ENCODE measurements at regions not wholly inside any gene's neighbourhood (a gene's known extent, or its start where the extent isn't known, plus 50 kb on each side); places are given as distances from the start of the nearest gene placed in this dataset.

DNA sequence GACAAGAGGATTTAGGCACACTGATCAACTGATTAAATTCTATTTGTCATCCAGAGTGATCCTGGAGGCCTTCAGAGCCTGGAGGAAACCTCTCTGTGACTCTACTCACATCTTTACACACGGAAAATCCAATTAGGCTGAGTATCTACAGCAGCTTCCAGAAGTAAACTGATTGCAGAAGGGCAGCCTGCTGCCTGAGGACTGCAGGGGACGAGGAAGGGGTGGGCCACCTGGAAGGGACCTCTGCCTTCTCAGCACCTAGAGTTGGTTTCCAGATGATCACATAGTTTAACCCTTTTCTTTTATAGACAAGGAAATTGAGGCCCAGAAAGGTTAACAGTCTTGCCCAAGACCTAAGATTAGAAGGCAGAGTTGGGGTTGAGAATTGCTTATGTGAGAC is 206.1 kb downstream of the DAD1 start:
- TF ChIP-seq, protein P1, sequence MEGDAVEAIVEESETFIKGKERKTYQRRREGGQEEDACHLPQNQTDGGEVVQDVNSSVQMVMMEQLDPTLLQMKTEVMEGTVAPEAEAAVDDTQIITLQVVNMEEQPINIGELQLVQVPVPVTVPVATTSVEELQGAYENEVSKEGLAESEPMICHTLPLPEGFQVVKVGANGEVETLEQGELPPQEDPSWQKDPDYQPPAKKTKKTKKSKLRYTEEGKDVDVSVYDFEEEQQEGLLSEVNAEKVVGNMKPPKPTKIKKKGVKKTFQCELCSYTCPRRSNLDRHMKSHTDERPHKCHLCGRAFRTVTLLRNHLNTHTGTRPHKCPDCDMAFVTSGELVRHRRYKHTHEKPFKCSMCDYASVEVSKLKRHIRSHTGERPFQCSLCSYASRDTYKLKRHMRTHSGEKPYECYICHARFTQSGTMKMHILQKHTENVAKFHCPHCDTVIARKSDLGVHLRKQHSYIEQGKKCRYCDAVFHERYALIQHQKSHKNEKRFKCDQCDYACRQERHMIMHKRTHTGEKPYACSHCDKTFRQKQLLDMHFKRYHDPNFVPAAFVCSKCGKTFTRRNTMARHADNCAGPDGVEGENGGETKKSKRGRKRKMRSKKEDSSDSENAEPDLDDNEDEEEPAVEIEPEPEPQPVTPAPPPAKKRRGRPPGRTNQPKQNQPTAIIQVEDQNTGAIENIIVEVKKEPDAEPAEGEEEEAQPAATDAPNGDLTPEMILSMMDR (IDR thresholded peaks at IDR 0.05): no peak
- TF ChIP-seq POLR2A (IDR thresholded peaks at IDR 0.05): no peak
- H3K36me3 ChIP-seq (ENCODE audit: low read depth, missing control alignments): no peaks in the 10 kb centered on the region
- no peaks in the 10 kb centered on the region for H3K9me3 ChIP-seq
- 93 to 98% methylated on average over 2 of the region's 2 CpGs for WGBS, 2 donors
- H3K27me3 ChIP-seq: no peaks in the 10 kb centered on the region
- no peaks in the 10 kb centered on the region for H3K4me1 ChIP-seq
- no peak overlapping the region for H3K27ac ChIP-seq
- H3K4me3 ChIP-seq: no peak overlapping the region
- intact Hi-C loops (cut with DNase I; ENCODE audit: low total_unique reads): no loop called here
- DNase-seq: no peak

DNA sequence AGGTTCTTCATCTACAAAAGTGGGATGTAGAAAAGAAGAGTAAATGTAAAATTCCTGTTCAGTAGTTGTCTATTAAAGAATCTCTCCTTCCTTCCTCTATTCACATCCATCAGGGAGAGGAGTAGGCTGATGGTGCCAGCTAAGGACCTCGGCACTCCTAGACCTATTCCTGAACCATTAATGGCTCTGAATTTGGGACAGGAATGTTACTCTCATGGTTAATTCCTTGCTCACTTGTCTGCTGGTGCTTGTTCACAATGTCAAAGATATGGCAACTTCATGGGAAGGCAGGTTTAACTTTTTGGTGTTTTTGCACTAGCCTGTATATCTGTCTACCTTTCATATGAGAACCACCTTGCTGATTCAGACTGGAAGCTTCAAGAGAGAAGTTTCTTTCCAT is 206.6 kb downstream of the DAD1 start:
- no peak for DNase-seq
- 93% methylated on average over 1 of the region's 1 CpG for WGBS, 2 donors
- no peaks in the 10 kb centered on the region for H3K27me3 ChIP-seq
- no peak for TF ChIP-seq POLR2A (IDR thresholded peaks at IDR 0.05)
- TF ChIP-seq, protein P1 (IDR thresholded peaks at IDR 0.05): no peak
- no peak overlapping the region for H3K27ac ChIP-seq
- no peaks in the 10 kb centered on the region for H3K36me3 ChIP-seq (ENCODE audit: low read depth, missing control alignments)
- no peaks in the 10 kb centered on the region for H3K4me1 ChIP-seq
- no peak overlapping the region for H3K4me3 ChIP-seq
- intact Hi-C loops (cut with DNase I; ENCODE audit: low total_unique reads): no loop called here
- H3K9me3 ChIP-seq: no peaks in the 10 kb centered on the region

DNA sequence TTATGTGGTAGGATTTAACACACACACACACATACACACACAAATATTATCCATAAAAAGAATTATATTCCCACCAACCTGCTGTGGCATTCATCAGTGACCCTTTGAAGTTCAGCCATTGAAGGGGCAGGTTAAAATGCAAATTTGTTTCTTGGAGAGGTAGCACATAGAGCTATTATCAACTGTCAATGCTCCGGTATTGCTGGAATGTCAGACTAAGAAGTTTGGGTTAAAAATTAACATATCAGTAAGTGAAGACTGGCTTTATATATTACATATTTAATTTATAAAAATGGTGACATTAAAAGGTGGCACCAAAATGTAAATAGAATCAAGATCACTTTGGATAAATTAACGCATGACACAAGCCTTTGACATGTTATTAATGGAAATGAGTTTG is 207.3 kb downstream of the DAD1 start:
- TF ChIP-seq POLR2A (IDR thresholded peaks at IDR 0.05): no peak
- TF ChIP-seq, protein P1 (IDR thresholded peaks at IDR 0.05): no peak
- H3K4me1 ChIP-seq: no peaks in the 10 kb centered on the region
- DNase-seq: no peak
- H3K4me3 ChIP-seq: no peak overlapping the region
- intact Hi-C loops (cut with DNase I; ENCODE audit: low total_unique reads): no loop called here
- 91 to 95% methylated on average over 2 of the region's 2 CpGs for WGBS, 2 donors
- no peaks in the 10 kb centered on the region for H3K9me3 ChIP-seq
- H3K27me3 ChIP-seq: no peaks in the 10 kb centered on the region
- H3K27ac ChIP-seq: no peak overlapping the region
- H3K36me3 ChIP-seq (ENCODE audit: low read depth, missing control alignments): no peaks in the 10 kb centered on the region

DNA sequence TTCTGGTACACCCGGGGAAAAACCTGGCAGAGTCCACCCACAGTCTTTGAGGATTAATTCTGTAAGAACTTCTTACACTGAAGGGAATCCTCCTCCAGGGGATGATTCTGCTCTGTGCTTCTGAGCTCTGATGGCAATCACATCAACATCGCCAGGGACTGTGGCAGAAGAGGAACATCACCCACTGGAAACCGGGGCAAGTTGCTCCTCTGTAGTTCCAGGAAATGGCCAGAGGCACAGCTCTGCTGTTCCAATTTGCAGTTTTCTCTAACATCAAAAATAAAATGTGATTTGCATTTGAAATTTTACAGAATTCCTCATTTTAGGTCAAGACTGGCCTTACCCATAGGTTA is 207.6 kb downstream of the DAD1 start:
- Histone ChIP-seq H3K4me1 (no peaks in the 10 kb centered on the region), H3K36me3 (ENCODE audit: low read depth, missing control alignments) (no peaks in the 10 kb centered on the region), H3K27ac (no peak overlapping the region), H3K27me3 (no peaks in the 10 kb centered on the region), H3K9me3 (no peaks in the 10 kb centered on the region), H3K4me3 (no peak overlapping the region)
- intact Hi-C loops (cut with DNase I; ENCODE audit: low total_unique reads): no loop called here
- 83 to 88% methylated on average over 3 of the region's 3 CpGs for WGBS, 2 donors
- TF ChIP-seq, protein P1 (IDR thresholded peaks at IDR 0.05): no peak
- no peak for DNase-seq

DNA sequence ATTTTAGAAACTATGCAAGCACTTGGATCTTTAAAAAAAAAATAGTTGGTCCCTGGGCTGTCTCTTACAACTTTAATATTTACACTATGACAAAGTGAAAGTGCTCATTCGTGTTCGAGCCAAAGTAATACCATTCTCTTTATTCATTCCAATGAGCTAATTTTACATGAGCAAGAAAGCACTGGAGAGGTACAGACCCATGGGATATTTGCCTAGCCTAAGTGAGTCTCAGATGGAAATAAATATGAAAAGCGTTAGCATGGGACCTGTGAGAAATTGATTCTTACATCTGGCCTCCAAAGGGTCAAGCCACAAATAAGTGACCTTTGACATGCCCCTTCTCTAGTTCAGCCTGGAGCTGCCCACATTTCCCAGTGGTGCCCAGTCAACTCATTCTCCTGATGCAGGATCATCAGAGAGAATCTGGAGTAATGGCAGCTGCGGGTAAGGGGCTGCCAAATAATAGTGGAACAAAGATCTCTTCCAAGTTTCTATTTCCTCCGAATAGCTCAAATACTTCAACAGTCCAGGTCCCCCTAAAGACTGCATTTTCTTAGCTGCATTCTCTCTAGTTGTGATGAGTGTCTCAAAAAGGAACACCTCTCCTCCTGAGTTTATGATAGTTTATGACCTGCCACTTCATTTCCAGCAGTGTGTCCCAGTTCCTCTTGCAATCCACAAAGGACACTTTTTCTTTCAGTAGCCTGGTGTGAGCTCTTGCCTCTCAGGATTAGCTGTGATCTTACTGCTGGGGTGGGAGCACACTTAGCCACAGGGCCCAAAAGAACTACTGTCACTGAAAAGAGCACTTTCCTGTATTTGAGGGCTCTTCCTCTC is 208.2 kb downstream of the DAD1 start:
- Histone ChIP-seq H3K36me3 (ENCODE audit: low read depth, missing control alignments) (no peaks in the 10 kb centered on the region), H3K4me1 (no peaks in the 10 kb centered on the region), H3K27me3 (no peaks in the 10 kb centered on the region), H3K9me3 (no peaks in the 10 kb centered on the region), H3K27ac (no peak overlapping the region), H3K4me3 (no peak overlapping the region)
- no peak for TF ChIP-seq POLR2A (IDR thresholded peaks at IDR 0.05)
- TF ChIP-seq, protein P1 (IDR thresholded peaks at IDR 0.05): no peak
- intact Hi-C loops (cut with DNase I; ENCODE audit: low total_unique reads): no loop called here
- DNase-seq: no peak
- WGBS, 2 donors: 72 to 78% methylated on average over 5 of the region's 5 CpGs
